ENCODE measurements at regions not wholly inside any gene's neighbourhood (a gene's known extent, or its start where the extent isn't known, plus 50 kb on each side); places are given as distances from the start of the nearest gene placed in this dataset.

DNA sequence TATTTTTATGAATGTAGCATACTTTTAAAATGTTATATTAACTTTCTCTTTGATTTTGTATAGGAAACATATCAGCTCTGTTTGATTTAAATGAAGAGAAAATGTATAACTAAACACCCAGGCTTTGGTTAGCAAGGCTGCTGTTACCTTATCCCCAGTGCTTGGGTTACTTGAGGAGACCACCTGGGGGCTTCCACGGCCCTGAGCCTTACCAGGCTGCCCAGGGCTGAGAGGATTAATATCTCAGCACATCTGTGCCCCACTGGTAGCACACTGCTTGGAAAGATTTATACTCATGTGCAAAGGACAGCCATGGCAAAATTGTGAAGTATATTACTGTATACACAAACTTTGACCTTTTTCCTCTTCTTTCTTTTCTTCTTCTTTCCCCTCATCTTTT is 752.9 kb downstream of the RAPGEF2 start:
- TF ChIP-seq EZH2phosphoT487 (IDR thresholded peaks at IDR 0.05; ENCODE audit: low read depth) = no peak
- TF ChIP-seq, protein P1, sequence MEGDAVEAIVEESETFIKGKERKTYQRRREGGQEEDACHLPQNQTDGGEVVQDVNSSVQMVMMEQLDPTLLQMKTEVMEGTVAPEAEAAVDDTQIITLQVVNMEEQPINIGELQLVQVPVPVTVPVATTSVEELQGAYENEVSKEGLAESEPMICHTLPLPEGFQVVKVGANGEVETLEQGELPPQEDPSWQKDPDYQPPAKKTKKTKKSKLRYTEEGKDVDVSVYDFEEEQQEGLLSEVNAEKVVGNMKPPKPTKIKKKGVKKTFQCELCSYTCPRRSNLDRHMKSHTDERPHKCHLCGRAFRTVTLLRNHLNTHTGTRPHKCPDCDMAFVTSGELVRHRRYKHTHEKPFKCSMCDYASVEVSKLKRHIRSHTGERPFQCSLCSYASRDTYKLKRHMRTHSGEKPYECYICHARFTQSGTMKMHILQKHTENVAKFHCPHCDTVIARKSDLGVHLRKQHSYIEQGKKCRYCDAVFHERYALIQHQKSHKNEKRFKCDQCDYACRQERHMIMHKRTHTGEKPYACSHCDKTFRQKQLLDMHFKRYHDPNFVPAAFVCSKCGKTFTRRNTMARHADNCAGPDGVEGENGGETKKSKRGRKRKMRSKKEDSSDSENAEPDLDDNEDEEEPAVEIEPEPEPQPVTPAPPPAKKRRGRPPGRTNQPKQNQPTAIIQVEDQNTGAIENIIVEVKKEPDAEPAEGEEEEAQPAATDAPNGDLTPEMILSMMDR (IDR thresholded peaks at IDR 0.05; ENCODE audit: low read depth, low read length) = no peak

Measured in OCI-LY3 (cell line).